ENCODE measurements at regions not wholly inside any gene's neighbourhood (a gene's known extent, or its start where the extent isn't known, plus 50 kb on each side); places are given as distances from the start of the nearest gene placed in this dataset.

DNA sequence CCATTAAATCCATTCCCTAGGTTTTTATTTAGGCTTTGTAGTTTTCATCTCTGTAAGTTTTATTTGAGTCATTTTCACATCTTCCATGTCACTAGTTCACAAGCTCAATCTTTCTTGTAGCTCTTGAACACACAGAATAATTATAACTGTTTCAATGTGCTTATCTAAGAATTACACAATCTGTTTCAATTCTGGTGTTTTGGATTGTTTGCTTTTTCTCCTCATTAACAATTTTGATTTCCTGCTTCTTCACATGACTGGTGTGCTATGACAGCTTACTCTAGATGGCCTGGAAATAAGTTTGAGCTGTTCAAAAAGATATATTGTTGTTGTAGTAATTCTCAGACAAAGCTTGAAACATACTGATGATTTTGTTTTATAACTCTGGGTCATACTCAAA, 1974.1 kb upstream of the NUDT12 start:
- H3K27me3 Mint-ChIP-seq (ENCODE audit: unreplicated experiment) = no peaks in the 10 kb centered on the region
- no peak overlapping the region for H3K27ac Mint-ChIP-seq (ENCODE audit: unreplicated experiment)
- TF ChIP-seq, protein P1, sequence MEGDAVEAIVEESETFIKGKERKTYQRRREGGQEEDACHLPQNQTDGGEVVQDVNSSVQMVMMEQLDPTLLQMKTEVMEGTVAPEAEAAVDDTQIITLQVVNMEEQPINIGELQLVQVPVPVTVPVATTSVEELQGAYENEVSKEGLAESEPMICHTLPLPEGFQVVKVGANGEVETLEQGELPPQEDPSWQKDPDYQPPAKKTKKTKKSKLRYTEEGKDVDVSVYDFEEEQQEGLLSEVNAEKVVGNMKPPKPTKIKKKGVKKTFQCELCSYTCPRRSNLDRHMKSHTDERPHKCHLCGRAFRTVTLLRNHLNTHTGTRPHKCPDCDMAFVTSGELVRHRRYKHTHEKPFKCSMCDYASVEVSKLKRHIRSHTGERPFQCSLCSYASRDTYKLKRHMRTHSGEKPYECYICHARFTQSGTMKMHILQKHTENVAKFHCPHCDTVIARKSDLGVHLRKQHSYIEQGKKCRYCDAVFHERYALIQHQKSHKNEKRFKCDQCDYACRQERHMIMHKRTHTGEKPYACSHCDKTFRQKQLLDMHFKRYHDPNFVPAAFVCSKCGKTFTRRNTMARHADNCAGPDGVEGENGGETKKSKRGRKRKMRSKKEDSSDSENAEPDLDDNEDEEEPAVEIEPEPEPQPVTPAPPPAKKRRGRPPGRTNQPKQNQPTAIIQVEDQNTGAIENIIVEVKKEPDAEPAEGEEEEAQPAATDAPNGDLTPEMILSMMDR (IDR thresholded peaks at IDR 0.05; ENCODE audit: unreplicated experiment) = no peak
- H3K4me3 Mint-ChIP-seq (ENCODE audit: low read depth, unreplicated experiment) = no peak overlapping the region
- H3K36me3 Mint-ChIP-seq (ENCODE audit: insufficient read depth, unreplicated experiment) = no peaks in the 10 kb centered on the region
- DNase-seq = no peak
- intact Hi-C loops (cut with micrococcal nuclease; ENCODE audit: unreplicated experiment) = no loop called here
- BruUV-seq (replicated peaks) = no TSS peak
- CTCF ChIA-PET = no interaction called here
- no peaks in the 10 kb centered on the region for H3K4me1 Mint-ChIP-seq (ENCODE audit: low read depth, unreplicated experiment)
- no peaks in the 10 kb centered on the region for H3K9me3 Mint-ChIP-seq (ENCODE audit: low read depth, unreplicated experiment)

DNA sequence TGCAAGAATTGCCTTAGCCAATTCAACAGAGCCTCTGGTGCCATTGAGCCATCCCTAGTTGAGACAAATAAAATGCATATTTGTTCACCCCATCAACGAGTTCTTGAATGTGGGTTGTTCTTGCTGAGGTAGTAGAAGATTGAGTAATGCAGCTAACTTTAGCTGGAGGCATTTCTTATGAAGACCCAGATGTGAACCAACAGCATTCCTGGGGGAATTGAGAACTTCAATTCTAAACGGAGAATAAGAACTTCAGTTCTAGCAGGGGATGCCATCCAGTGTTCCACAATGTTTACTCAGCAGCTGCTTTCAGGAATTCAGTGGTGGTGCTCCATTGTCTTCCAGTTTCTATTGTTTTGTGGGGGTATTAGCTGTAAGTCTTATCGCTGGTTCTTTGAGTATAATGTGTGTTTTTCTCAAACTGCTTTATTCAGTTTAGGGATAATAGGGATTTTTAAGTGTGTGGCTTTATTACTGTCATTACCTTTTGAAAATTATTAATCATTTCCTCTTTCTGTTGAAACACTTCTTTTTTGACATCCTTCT, 1968.2 kb upstream of the NUDT12 start:
- Mint-ChIP-seq H3K4me3 (ENCODE audit: low read depth, unreplicated experiment) (no peak overlapping the region), H3K36me3 (ENCODE audit: insufficient read depth, unreplicated experiment) (no peaks in the 10 kb centered on the region), H3K9me3 (ENCODE audit: low read depth, unreplicated experiment) (peaks cover 4% of the 10 kb centered on the region), H3K4me1 (ENCODE audit: low read depth, unreplicated experiment) (no peaks in the 10 kb centered on the region), H3K27me3 (ENCODE audit: unreplicated experiment) (no peaks in the 10 kb centered on the region), H3K27ac (ENCODE audit: unreplicated experiment) (no peak overlapping the region)
- CTCF ChIA-PET = no interaction called here
- no peak for DNase-seq
- no TSS peak for BruUV-seq (replicated peaks)
- intact Hi-C loops (cut with micrococcal nuclease; ENCODE audit: unreplicated experiment) = no loop called here
- TF ChIP-seq, protein P1 (IDR thresholded peaks at IDR 0.05; ENCODE audit: unreplicated experiment) = no peak

DNA sequence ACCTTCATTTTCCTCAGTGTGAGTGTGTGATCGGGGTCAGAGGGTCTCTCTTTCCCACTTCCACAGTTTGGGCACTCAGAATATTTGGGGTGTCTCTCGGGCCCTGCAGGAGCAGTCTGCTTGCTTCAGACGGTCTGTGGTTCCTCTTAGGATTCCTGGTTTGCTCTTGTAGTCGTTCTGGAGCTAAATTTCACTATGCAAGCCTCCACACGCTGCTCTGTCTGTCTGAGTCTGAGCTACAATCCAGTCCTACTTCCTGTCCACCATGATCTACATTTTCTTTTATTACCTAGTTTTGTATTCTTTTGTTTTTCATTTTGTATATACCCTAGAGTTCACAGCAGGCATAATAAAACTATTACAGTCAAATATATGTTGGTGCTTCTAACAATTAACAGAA, 1967.3 kb upstream of the NUDT12 start:
- no peak for DNase-seq
- H3K27me3 Mint-ChIP-seq (ENCODE audit: unreplicated experiment) = no peaks in the 10 kb centered on the region
- H3K36me3 Mint-ChIP-seq (ENCODE audit: insufficient read depth, unreplicated experiment) = no peaks in the 10 kb centered on the region
- H3K27ac Mint-ChIP-seq (ENCODE audit: unreplicated experiment) = no peak overlapping the region
- CTCF ChIA-PET = no interaction called here
- H3K4me3 Mint-ChIP-seq (ENCODE audit: low read depth, unreplicated experiment) = no peak overlapping the region
- intact Hi-C loops (cut with micrococcal nuclease; ENCODE audit: unreplicated experiment) = no loop called here
- TF ChIP-seq, protein P1 (IDR thresholded peaks at IDR 0.05; ENCODE audit: unreplicated experiment) = no peak
- H3K9me3 Mint-ChIP-seq (ENCODE audit: low read depth, unreplicated experiment) = peaks cover 4% of the 10 kb centered on the region
- no peaks in the 10 kb centered on the region for H3K4me1 Mint-ChIP-seq (ENCODE audit: low read depth, unreplicated experiment)
- no TSS peak for BruUV-seq (replicated peaks)

DNA sequence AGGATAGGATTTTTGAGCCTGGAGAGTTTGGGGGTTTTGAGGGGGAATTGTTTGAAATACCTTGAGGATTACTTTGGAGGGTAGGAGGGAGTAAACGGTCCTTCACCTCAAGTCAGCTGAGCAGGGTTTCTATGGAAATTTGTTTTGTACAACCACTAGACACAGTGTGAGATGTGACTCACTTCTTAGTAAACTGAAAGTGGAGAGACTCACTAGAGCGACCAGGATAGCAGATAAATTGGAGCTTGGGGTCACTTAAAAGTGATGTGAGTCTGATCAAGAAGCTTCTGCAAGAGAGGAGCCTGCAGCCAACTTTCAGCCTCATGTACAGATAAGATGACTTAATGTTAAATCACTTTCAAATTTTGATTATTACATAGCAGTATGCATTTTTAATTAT, 1945.9 kb upstream of the NUDT12 start:
- Mint-ChIP-seq H3K4me1 (ENCODE audit: low read depth, unreplicated experiment) (peaks cover 8% of the 10 kb centered on the region), H3K27me3 (ENCODE audit: unreplicated experiment) (no peaks in the 10 kb centered on the region), H3K9me3 (ENCODE audit: low read depth, unreplicated experiment) (no peaks in the 10 kb centered on the region), H3K4me3 (ENCODE audit: low read depth, unreplicated experiment) (no peak overlapping the region), H3K36me3 (ENCODE audit: insufficient read depth, unreplicated experiment) (no peaks in the 10 kb centered on the region), H3K27ac (ENCODE audit: unreplicated experiment) (no peak overlapping the region)
- TF ChIP-seq, protein P1 (IDR thresholded peaks at IDR 0.05; ENCODE audit: unreplicated experiment) = no peak
- CTCF ChIA-PET = no interaction called here
- intact Hi-C loops (cut with micrococcal nuclease; ENCODE audit: unreplicated experiment) = no loop called here
- no TSS peak for BruUV-seq (replicated peaks)
- no peak for DNase-seq

Data from Calu3 (cell line).